T-helper 2 cell treated with Interferon-gamma antibody and Interleukin-4, amounts not matched to agents 100 ng/mL and 5 ng/mL, for 36 hours (primary cell): ENCODE measurements at regions not wholly inside any gene's neighbourhood (a gene's known extent, or its start where the extent isn't known, plus 50 kb on each side); places are given as distances from the start of the nearest gene placed in this dataset.

Experiments
- intact Hi-C: fragments of 100-400 bp; cut with micrococcal nuclease; formaldehyde crosslinking; loops from one replicate; pipeline ENCODE4 v1.15.1; 2023

- intact Hi-C loops, result no loop called here
Observed at GRCh38 chr11:127627629-127628457, 627.3 kb upstream of the KIRREL3 start.

- intact Hi-C loops, result no loop called here
Observed at GRCh38 chr11:127627204-127627603, 626.6 kb upstream of the KIRREL3 start.

- intact Hi-C loops, result no loop called here
Observed at GRCh38 chr11:127625402-127625801, 624.8 kb upstream of the KIRREL3 start.

DNA sequence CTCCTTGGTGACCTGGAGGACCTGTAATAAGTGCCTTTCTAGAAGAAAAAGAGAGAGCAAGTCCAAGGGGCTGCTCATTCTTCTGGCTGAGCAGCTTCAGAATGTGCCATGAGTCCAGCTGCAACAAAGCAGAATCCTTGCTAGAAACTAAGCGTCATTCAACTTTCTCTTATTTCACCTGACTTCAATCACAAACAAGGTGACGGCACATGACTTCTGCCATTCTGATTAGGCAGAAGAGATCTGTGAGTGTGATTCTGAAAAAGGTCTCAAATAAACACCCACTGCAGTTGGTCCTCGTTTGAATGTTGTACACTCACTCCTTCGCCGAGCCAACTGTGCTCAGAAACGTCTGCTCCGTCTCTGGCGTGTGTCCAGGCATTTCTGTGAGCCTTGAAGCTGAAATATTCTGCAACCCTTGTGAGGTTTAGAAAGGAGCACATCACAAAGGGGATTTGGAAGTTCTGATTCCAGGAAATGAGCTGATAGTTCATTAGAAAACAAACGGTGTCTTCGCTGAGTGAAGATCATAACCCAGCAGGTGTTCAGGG, 623.8 kb upstream of the KIRREL3 start:
- intact Hi-C loops, result no loop called here

DNA sequence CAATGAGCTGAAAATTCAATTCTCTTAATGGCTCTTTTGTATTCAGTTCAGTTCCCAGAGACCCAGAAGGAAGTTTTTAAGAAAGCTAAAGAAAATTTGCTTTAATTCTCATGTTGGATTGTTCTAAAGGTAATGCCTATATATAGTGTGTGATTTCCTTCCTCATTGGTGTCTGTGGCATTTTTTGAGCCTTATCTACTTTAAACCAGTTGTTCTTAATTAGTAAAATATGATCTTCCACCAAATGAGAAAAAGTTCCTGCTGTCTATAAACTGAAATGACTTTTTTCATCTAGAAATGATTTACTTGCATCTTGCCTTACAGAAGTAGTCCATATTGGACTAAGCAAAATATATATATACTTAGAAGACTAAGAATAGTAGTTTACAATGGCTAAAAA, 622.1 kb upstream of the KIRREL3 start:
- intact Hi-C loops, result no loop called here

DNA sequence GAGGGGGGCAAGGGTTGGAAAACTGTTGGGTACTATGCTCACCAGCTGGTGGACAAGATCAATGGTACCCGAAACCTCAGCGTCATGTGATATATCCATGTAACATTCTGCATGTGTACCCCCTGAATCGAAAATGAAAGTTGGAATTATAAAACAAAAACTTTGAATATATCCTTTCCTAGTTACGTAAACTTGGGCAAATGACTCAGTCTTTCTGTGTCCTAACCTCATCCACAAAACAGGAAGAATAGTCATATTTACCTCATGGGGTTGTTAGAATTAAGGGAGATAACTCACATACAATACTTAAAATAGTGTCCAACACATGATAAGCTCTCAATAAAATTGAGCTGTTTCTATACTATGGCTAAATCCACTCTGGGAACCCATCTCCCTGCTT, 620.1 kb upstream of the KIRREL3 start:
- intact Hi-C loops, result no loop called here

- intact Hi-C loops, result no loop called here
Observed at GRCh38 chr11:127619946-127620345, 619.4 kb upstream of the KIRREL3 start.

DNA sequence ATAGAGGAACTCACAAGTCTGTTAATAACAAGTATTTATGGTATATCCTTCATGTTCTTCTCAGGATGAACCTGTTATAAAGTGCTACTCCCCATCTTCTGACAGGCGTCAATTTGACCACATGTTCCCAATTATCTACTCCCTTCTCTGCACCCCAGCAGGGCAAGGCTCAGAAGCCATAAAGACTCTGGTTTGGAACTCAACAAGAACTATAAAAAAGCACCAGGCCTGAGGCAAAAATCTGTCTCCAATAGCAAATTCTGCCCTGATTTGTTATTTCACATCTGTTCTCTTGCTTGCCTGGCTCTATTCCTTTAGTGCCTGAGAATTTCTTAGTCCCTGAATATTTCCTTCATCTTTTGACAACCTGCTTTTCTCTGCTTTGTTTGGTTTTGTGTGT, 618.2 kb upstream of the KIRREL3 start:
- intact Hi-C loops, result no loop called here

DNA sequence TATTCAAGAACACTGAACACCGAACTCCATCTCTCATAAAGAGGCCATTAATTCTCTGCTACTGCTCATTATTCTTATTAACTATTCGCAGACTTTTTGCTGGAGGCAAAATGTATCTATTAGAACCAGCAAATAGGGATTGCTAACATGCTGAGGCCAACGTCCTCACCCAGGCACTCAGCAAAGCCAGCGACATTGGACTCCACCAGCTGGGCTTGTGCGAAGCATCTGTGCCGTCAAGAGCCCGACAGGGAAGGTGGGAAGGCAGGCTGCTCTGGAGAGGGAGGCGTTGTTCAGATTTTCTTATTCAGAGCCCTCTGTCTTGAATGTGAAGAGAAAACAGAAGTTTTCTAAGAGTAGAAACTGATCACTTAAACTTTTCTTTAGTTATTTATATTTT, 615.6 kb upstream of the KIRREL3 start:
- intact Hi-C loops, result no loop called here

DNA sequence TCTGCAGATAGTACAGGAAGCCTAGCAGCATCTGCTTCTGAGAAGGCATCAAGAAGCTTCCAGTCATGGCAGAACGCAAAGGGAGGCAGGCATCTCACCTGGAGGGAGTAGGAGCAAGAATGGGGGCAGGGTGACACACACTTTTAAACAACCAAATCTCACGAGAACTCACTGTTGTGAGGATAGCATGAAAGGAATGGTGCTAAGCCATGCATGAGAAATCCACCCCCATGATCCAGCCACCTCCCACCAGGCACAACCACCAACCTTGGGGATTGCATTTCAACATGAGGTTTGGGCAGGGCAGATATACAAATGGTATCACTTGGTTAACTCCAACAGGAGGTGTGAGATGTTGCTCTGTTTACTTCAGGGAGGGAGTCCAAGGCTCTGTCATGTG, 612.0 kb upstream of the KIRREL3 start:
- intact Hi-C loops, result no loop called here

DNA sequence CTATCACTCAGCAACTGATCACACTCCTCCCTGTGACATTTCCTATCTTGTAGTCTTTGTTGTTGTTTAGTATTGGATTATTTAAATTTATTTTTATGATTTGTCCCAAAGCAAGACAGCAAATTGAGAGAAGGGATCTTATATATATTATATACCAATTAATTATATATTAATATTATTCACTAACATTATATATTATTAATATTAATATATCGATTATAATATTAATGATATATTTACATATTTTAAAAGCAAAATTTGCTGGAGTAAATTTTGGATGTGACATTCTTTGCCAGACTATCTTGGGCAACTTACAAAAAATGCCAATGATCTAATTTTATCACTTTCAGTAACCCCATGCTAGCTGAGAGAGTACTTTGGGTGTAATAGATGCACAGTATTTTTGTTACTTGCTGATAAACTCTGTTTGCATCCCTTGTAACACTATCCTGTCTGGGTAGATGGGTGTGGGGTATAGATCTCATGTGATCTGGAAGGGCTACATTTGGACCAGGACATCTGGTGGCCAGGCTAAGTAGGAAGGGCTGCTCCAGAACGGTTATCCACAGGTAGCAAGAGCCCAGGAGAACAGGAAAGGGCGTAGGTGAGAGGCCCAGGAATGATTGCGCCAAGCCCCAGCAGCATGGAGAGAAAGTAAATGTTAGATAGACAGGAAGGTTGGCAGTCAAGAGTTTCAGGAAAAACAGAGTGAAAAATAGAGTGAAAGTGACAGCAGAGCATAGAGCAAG, 608.6 kb upstream of the KIRREL3 start:
- intact Hi-C loops, result no loop called here

DNA sequence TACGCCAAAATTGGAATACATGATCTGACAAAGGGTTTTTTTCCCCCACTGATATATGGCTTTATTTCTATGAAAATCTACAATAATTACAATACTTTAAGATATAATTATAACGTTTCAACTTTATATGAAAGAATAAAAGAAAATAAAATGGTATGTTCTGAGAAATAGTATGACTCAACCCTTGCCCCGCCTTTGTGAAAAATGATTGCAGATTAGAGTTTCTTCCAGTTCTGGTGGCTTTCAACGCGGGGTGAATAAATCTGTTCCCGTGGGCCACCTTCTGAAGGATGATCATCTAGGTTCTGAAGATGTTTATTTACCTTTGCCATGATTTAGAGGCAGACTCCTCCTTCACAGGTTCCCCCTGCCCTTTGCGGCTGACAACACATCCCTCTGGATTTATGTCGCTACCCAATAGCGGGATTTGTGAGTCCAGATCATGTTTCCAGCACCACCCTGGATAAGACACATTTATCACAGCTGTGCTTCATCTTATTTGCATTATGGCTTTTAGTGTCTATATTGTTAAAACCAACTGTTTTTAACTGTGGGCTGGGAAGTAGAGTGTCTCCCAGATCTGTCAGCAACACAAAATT, 607.0 kb upstream of the KIRREL3 start:
- intact Hi-C loops, result no loop called here

- intact Hi-C loops, result no loop called here
Observed at GRCh38 chr11:127601578-127601977, 601.0 kb upstream of the KIRREL3 start.

DNA sequence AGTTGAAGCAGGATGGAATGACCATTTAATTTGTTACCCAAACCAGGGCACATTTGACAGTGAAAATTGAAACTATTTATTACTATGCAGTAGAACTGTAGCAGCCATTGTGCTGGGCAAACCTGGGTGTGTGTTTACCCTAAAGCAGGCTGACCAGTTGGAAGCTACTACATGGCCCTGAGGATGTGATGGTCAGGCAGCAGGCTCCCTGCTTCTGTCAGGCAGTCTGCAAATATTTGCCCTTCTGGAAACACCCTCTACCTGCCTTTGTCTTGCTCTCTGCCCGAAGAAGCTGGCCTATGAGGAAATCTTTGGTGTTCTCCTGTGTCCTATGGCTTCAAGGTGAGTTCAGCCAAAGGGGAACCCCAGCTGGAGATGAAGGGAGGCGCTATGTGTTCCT, 600.1 kb upstream of the KIRREL3 start:
- intact Hi-C loops, result no loop called here

DNA sequence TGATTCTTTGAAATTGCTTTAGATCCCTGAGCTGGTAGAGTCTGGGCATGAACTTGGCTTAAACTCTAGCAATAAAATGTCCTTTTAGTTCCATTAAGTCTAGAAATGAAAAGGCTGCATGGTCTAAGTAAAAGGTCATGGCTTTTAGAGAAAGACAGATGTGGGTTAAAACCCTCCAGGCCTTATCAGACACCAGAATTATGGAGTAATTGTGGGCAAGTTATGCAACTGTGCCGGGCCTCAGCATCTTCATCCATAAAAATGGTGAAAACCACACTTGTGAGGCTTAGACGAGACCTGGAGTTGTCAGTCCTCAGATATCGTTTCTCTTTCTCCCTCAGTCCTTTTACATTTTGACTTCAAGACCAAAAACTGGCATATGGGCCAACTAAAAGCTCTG, 597.9 kb upstream of the KIRREL3 start:
- intact Hi-C loops, result no loop called here

DNA sequence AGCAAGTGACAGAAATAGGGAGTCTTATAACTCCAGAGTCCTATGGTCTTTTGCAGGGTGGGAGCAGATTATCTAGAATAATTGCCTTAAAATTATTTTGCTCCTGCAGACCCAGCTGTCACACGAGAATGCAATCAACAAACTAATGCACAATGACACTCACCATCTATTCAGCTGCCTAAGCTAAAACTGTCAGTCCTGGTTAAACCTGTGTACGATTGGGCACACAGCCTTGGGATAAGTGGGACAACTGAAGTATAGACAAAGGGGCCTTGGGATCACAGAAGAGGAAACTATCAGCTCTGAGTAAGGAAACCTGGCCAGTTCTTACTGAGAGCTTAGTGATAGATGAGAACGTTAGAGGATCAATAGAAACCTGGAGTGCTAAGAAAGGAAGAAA, 595.9 kb upstream of the KIRREL3 start:
- intact Hi-C loops, result no loop called here

- intact Hi-C loops, result no loop called here
Observed at GRCh38 chr11:127592371-127592770, 591.8 kb upstream of the KIRREL3 start.

- intact Hi-C loops, result no loop called here
Observed at GRCh38 chr11:127590314-127590713, 589.7 kb upstream of the KIRREL3 start.

- intact Hi-C loops, result no loop called here
Observed at GRCh38 chr11:127588431-127588830, 587.9 kb upstream of the KIRREL3 start.

- intact Hi-C loops, result no loop called here
Observed at GRCh38 chr11:127587511-127587910, 586.9 kb upstream of the KIRREL3 start.

DNA sequence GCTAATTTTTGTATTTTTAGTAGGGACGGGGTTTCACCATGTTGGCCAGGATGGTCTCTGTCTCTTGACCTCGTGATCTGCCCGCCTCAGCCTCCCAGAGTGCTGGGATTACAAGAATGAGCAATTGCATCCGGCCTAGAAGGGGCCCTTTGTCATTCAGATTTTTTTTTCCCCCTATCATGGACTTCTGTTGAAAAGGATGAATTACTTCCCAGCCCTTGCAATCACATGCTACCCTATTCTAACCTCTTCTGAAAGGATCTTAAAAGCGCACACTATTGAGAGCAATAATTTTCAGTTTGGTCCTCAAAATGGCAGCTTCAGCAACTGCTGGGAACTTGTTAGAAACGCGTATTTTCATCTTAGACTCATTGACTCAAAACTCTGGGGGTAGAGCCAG, 575.6 kb upstream of the KIRREL3 start:
- intact Hi-C loops, result no loop called here

GRCh38 chr11:127574478-127574877, 573.9 kb upstream of the KIRREL3 start:
- intact Hi-C loops, result no loop called here
